GM23248 (cell line): ENCODE measurements at regions not wholly inside any gene's neighbourhood (a gene's known extent, or its start where the extent isn't known, plus 50 kb on each side); places are given as distances from the start of the nearest gene placed in this dataset.

Experiments
- DNase-seq: peaks from one replicate; pipeline ENCODE4 v3.0.0-alpha.2; 2015
- H2AFZ ChIP-seq: fragments of 200-600 bp; sonication (generic); 2 replicates; pipeline ENCODE4 v1.6.1; 2016; ENCODE audit warnings: antibody characterized with exemption
- H3F3A ChIP-seq: fragments of 200-600 bp; sonication (generic); 2 replicates; pipeline ENCODE4 v1.6.1; 2016; ENCODE audit warnings: mild to moderate bottlenecking, antibody characterized with exemption, mixed run types; ENCODE audit not compliant: insufficient read depth
- H3K27ac ChIP-seq: fragments of 200-600 bp; sonication (generic); 2 replicates; pipeline ENCODE4 v1.5.1; 2016; ENCODE audit warnings: mild to moderate bottlenecking
- H3K27me3 ChIP-seq: fragments of 200-600 bp; sonication (generic); replicated peaks from 2 replicates; pipeline ENCODE4 v1.6.1; 2016; ENCODE audit warnings: mild to moderate bottlenecking; ENCODE audit not compliant: insufficient read depth
- H3K36me3 ChIP-seq: fragments of 200-600 bp; sonication (generic); 2 replicates; pipeline ENCODE4 v1.6.1; 2016; ENCODE audit warnings: low read depth, mild to moderate bottlenecking
- H3K4me1 ChIP-seq: fragments of 200-600 bp; sonication (generic); 2 replicates; pipeline ENCODE4 v1.6.1; 2016; ENCODE audit warnings: mild to moderate bottlenecking; ENCODE audit not compliant: insufficient read depth
- H3K4me2 ChIP-seq: fragments of 200-600 bp; sonication (generic); one replicate; pipeline ENCODE4 v1.6.1; 2016; ENCODE audit warnings: mild to moderate bottlenecking; ENCODE audit not compliant: unreplicated experiment
- H3K4me3 ChIP-seq: fragments of 200-600 bp; sonication (generic); 2 replicates; pipeline ENCODE4 v1.5.1; 2016; ENCODE audit warnings: mild to moderate bottlenecking
- H3K79me2 ChIP-seq: fragments of 200-600 bp; sonication (generic); 2 replicates; pipeline ENCODE4 v1.6.1; 2016; ENCODE audit warnings: mild to moderate bottlenecking; ENCODE audit not compliant: insufficient read depth
- H3K9ac ChIP-seq: fragments of 200-600 bp; sonication (generic); 2 replicates; pipeline ENCODE4 v1.6.1; 2016; ENCODE audit warnings: mild to moderate bottlenecking
- H3K9me2 ChIP-seq: fragments of 200-600 bp; sonication (generic); 2 replicates; pipeline ENCODE4 v1.6.1; 2016; ENCODE audit warnings: mixed run types, mild to moderate bottlenecking, moderate library complexity; ENCODE audit not compliant: insufficient read depth
- H3K9me3 ChIP-seq: fragments of 200-600 bp; sonication (generic); one replicate; pipeline ENCODE4 v1.6.1; 2017; ENCODE audit warnings: low read depth
- H4K20me1 ChIP-seq: fragments of 200-600 bp; sonication (generic); 2 replicates; pipeline ENCODE4 v1.6.0; 2016; ENCODE audit not compliant: insufficient read depth
- EZH2 ChIP-seq: fragments of 200-600 bp; sonication (generic); IDR thresholded peaks from 2 replicates; pipeline ENCODE4 v1.6.1; 2018; ENCODE audit warnings: antibody characterized with exemption, mild to moderate bottlenecking; ENCODE audit not compliant: insufficient read depth, poor library complexity, severe bottlenecking
- EZH2phosphoT487 ChIP-seq: fragments of 200-600 bp; sonication (generic); IDR thresholded peaks from 2 replicates; pipeline ENCODE4 v1.6.1; 2018; ENCODE audit warnings: antibody characterized with exemption, moderate library complexity, mild to moderate bottlenecking, low read depth; ENCODE audit not compliant: insufficient read depth
- WGBS, 2 experiments: methylation state at CpG; one replicate each; pipeline ENCODE4 v1.1.6; 2015 to 2017; ENCODE audit warnings: low lambda C conversion rate in 2 of 2, low coverage in 1 of 2; ENCODE audit errors: missing lambda C conversion rate in 2 of 2; 5-methylcytosine and 5-hydroxymethylcytosine counted together
- in situ Hi-C: fragments of 300-500 bp; cut with MboI; formaldehyde crosslinking; loops from 2 replicates; pipeline ENCODE4 v1.15.0; 2020

- no peak overlapping the region for H3K4me2 ChIP-seq
- no peaks in the 10 kb centered on the region for H3K9me2 ChIP-seq
- in situ Hi-C loops, result no loop called here
- no peak overlapping the region for H3K27ac ChIP-seq
- no peak overlapping the region for H3K9ac ChIP-seq
- H2AFZ ChIP-seq, result no peak overlapping the region
- no peaks in the 10 kb centered on the region for H3F3A ChIP-seq
- H3K27me3 ChIP-seq, result no peaks in the 10 kb centered on the region
- H3K36me3 ChIP-seq, result no peaks in the 10 kb centered on the region
- TF ChIP-seq EZH2 (no peak), EZH2phosphoT487 (no peak)
- H3K79me2 ChIP-seq, result no peaks in the 10 kb centered on the region
- H3K4me1 ChIP-seq, result no peaks in the 10 kb centered on the region
- H3K4me3 ChIP-seq, result no peak overlapping the region
- WGBS, 2 experiments, result 0 to 4% methylated on average over 1 of the region's 1 CpG
- DNase-seq, result no peak
- H4K20me1 ChIP-seq, result no peaks in the 10 kb centered on the region
- H3K9me3 ChIP-seq, result no peaks in the 10 kb centered on the region
Observed at GRCh38 chr1:181992072-181992471, 69.4 kb downstream of the ZNF648 start.

- no peak overlapping the region for H3K4me3 ChIP-seq
- no peaks in the 10 kb centered on the region for H3K27me3 ChIP-seq
- no peak overlapping the region for H3K9ac ChIP-seq
- H3K9me2 ChIP-seq, result no peaks in the 10 kb centered on the region
- no peaks in the 10 kb centered on the region for H3K36me3 ChIP-seq
- H3K4me1 ChIP-seq, result no peaks in the 10 kb centered on the region
- H2AFZ ChIP-seq, result no peak overlapping the region
- no peak overlapping the region for H3K4me2 ChIP-seq
- DNase-seq, result no peak
- H4K20me1 ChIP-seq, result no peaks in the 10 kb centered on the region
- no peak overlapping the region for H3K27ac ChIP-seq
- in situ Hi-C loops, result no loop called here
- TF ChIP-seq EZH2phosphoT487 (no peak), EZH2 (no peak)
- no peaks in the 10 kb centered on the region for H3F3A ChIP-seq
- WGBS, 2 experiments, result 51 to 60% methylated on average over 2 of the region's 2 CpGs
- H3K9me3 ChIP-seq, result no peaks in the 10 kb centered on the region
- H3K79me2 ChIP-seq, result no peaks in the 10 kb centered on the region
Observed at GRCh38 chr1:181990728-181991127, 70.8 kb downstream of the ZNF648 start.

GRCh38 chr1:181989261-181989920 lies 72.1 kb downstream of the ZNF648 start:
- no peak for DNase-seq
- Histone ChIP-seq H3K36me3 (no peaks in the 10 kb centered on the region), H3K4me2 (no peak overlapping the region), H3K27me3 (no peaks in the 10 kb centered on the region), H3K9me2 (no peaks in the 10 kb centered on the region), H3K79me2 (no peaks in the 10 kb centered on the region), H4K20me1 (no peaks in the 10 kb centered on the region), H3K4me1 (no peaks in the 10 kb centered on the region), H3K9ac (no peak overlapping the region), H3K27ac (no peak overlapping the region), H3K9me3 (no peaks in the 10 kb centered on the region), H3F3A (no peaks in the 10 kb centered on the region), H3K4me3 (no peak overlapping the region), H2AFZ (no peak overlapping the region)
- WGBS, 2 experiments, result 48 to 59% methylated on average over 2 of the region's 2 CpGs
- in situ Hi-C loops, result no loop called here
- TF ChIP-seq EZH2phosphoT487 (no peak), EZH2 (no peak)

GRCh38 chr1:181987996-181988395 lies 73.5 kb downstream of the ZNF648 start:
- no peak for DNase-seq
- H4K20me1 ChIP-seq, result no peaks in the 10 kb centered on the region
- H3K36me3 ChIP-seq, result no peaks in the 10 kb centered on the region
- 11 to 12% methylated on average over 2 of the region's 2 CpGs for whole genome bisulfite sequencing, 2 experiments
- no peak overlapping the region for H3K27ac ChIP-seq
- no peaks in the 10 kb centered on the region for H3K79me2 ChIP-seq
- H3K4me1 ChIP-seq, result no peaks in the 10 kb centered on the region
- TF ChIP-seq EZH2phosphoT487 (no peak), EZH2 (no peak)
- H3K4me3 ChIP-seq, result no peak overlapping the region
- H3K9me3 ChIP-seq, result no peaks in the 10 kb centered on the region
- H3K27me3 ChIP-seq, result no peaks in the 10 kb centered on the region
- no peaks in the 10 kb centered on the region for H3F3A ChIP-seq
- H2AFZ ChIP-seq, result no peak overlapping the region
- no peak overlapping the region for H3K9ac ChIP-seq
- H3K9me2 ChIP-seq, result no peaks in the 10 kb centered on the region
- H3K4me2 ChIP-seq, result no peak overlapping the region
- in situ Hi-C loops, result no loop called here
